ENCODE measurements at regions not wholly inside any gene's neighbourhood (a gene's known extent, or its start where the extent isn't known, plus 50 kb on each side); places are given as distances from the start of the nearest gene placed in this dataset.
A peak's percentile ranks its signal among the peaks of the same experiment; 100 is the strongest.

DNA sequence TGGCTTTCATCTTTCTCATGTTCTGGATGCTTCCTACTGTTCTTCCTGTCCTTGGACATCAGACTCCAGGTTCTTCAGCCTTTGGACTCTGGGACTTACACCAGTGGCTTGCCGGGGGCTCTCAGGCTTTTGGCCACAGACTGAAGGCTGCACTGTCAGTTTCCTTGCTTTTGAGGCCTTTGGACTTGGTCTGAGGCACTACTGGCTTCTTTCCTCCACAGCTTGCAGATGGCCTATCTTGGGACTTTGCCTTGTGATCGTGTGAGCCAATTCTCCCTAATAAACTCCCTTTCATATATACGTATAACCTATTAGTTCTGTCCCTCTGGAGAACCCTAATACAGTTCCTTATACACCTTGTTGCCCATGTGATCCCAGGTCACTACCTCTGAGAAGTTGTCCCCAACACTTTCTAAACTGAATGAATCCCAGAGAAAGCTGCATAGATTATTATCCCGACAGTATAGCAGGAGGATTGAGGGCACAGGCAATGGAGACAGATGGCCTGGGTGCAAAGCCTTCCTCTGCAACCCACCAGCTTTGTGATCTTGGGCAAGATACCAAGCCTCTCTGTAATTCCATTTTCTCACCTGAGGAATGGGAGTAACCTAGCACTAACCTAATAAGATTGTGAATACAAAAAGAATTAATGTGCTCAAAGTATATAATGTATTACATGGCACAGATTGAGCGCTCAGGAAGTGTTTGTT lies 449.6 kb upstream of the BRINP1 start:
- intact Hi-C loops (cut with DNase I; ENCODE audit: low total_unique reads) = no loop called here
- Histone ChIP-seq H3K27ac (no peak overlapping the region), H3K27me3 (no peaks in the 10 kb centered on the region), H3K4me3 (no peak overlapping the region), H3K9me3 (no peaks in the 10 kb centered on the region), H3K36me3 (no peaks in the 10 kb centered on the region), H3K4me1 (no peaks in the 10 kb centered on the region)
- 73% methylated on average over 4 to 5 of the region's 5 CpGs for WGBS, 2 donors (ENCODE audit: low coverage in 1 of 2)
- in situ Hi-C loops (cut with MboI; ENCODE audit: low pct_ligation_motif_present in 1 of 4, low pct_unique_long_range_greater_than_20kb in 1 of 4, low sequenced_read_pairs in 3 of 4) = no loop called here
- TF ChIP-seq, protein P1, sequence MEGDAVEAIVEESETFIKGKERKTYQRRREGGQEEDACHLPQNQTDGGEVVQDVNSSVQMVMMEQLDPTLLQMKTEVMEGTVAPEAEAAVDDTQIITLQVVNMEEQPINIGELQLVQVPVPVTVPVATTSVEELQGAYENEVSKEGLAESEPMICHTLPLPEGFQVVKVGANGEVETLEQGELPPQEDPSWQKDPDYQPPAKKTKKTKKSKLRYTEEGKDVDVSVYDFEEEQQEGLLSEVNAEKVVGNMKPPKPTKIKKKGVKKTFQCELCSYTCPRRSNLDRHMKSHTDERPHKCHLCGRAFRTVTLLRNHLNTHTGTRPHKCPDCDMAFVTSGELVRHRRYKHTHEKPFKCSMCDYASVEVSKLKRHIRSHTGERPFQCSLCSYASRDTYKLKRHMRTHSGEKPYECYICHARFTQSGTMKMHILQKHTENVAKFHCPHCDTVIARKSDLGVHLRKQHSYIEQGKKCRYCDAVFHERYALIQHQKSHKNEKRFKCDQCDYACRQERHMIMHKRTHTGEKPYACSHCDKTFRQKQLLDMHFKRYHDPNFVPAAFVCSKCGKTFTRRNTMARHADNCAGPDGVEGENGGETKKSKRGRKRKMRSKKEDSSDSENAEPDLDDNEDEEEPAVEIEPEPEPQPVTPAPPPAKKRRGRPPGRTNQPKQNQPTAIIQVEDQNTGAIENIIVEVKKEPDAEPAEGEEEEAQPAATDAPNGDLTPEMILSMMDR (IDR thresholded peaks at IDR 0.05) = no peak
- TF ChIP-seq POLR2AphosphoS5 (IDR thresholded peaks at IDR 0.05) (no peak), POLR2A (IDR thresholded peaks at IDR 0.05) (no peak), EP300 (IDR thresholded peaks at IDR 0.05; ENCODE audit: low read depth) (no peak)
- no peak for DNase-seq

DNA sequence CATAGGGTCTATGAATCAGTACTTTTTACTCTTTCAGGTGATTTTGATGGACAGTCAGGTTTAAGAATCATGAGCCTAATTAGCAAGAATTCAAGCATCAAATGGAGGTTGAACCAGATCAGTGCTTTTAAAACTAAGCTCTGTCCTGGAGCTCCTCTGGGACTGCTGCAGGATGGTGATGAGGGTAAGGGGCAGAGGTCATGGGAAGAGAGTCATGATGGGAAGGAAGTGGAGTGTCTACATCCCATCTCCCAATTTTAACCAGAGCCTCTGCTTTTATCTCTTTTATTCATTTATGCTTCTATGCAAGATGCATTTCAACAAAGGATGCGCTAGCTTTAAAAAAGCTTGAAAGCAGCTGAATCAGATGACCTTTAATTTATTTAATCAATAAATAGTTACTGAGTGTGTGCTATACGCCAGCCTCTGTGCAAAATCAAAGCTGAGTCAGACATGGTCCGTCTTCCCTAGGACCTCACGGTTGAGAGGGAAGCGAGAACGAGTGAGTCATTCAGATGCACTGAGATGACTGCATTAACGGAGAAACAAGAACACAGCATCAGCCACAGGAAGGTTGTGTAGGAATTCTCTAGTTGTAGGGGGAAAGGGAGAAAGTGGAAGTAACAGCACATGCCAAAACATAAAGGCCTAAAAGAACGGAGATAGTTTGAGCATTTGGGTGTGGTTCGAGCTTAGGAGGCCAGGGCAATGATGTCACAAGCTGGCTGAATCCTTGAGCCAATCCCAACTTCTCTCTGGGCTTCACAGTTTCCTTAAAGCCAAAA lies 441.6 kb upstream of the BRINP1 start:
- Histone ChIP-seq H3K27ac (no peak overlapping the region), H3K9me3 (no peaks in the 10 kb centered on the region), H3K4me3 (no peak overlapping the region), H3K36me3 (no peaks in the 10 kb centered on the region), H3K4me1 (no peaks in the 10 kb centered on the region), H3K27me3 (no peaks in the 10 kb centered on the region)
- no peak for DNase-seq
- in situ Hi-C loops (cut with MboI; ENCODE audit: low pct_ligation_motif_present in 1 of 4, low pct_unique_long_range_greater_than_20kb in 1 of 4, low sequenced_read_pairs in 3 of 4) (no loop called here), intact Hi-C loops (cut with DNase I; ENCODE audit: low total_unique reads) (no loop called here)
- TF ChIP-seq POLR2A (IDR thresholded peaks at IDR 0.05) (no peak), EP300 (IDR thresholded peaks at IDR 0.05; ENCODE audit: low read depth) (no peak), POLR2AphosphoS5 (IDR thresholded peaks at IDR 0.05) (no peak)
- TF ChIP-seq, protein P1 (IDR thresholded peaks at IDR 0.05) = no peak
- 68 to 81% methylated on average over 8 to 9 of the region's 9 CpGs for WGBS, 2 donors (ENCODE audit: low coverage in 1 of 2)

DNA sequence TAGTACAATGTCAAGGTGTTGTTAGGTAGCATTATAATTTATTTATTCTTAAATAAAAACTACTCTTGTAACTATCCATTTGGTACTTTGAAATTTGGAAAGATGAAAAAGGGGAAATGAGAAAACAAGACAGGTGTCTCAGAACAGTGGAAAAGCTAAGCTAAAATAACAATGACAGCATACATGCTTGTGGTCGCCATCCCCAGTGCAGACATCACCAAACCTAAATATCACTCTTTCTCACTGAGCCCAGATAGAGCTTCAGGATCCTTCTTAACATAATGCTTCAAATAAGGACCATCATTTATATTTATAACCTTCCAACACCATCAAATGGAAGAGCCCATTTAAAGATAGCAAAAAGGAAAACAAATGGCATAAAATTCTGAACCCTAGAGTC lies 434.4 kb upstream of the BRINP1 start:
- 73 to 100% methylated on average over 1 of the region's 1 CpG for WGBS, 2 donors (ENCODE audit: low coverage in 1 of 2)
- TF ChIP-seq POLR2A (IDR thresholded peaks at IDR 0.05) = no peak
- TF ChIP-seq POLR2AphosphoS5 (IDR thresholded peaks at IDR 0.05) = no peak
- no peak for TF ChIP-seq EP300 (IDR thresholded peaks at IDR 0.05; ENCODE audit: low read depth)
- TF ChIP-seq, protein P1 (IDR thresholded peaks at IDR 0.05) = no peak
- intact Hi-C loops (cut with DNase I; ENCODE audit: low total_unique reads) (no loop called here), in situ Hi-C loops (cut with MboI; ENCODE audit: low pct_ligation_motif_present in 1 of 4, low pct_unique_long_range_greater_than_20kb in 1 of 4, low sequenced_read_pairs in 3 of 4) (no loop called here)
- H3K36me3 ChIP-seq = no peaks in the 10 kb centered on the region
- H3K27ac ChIP-seq = no peak overlapping the region
- no peak overlapping the region for H3K4me3 ChIP-seq
- H3K27me3 ChIP-seq = no peaks in the 10 kb centered on the region
- DNase-seq = no peak
- H3K4me1 ChIP-seq = peaks cover 0 to 4% (median 0%) of the 10 kb centered on the region in 4 donors
- no peaks in the 10 kb centered on the region for H3K9me3 ChIP-seq

DNA sequence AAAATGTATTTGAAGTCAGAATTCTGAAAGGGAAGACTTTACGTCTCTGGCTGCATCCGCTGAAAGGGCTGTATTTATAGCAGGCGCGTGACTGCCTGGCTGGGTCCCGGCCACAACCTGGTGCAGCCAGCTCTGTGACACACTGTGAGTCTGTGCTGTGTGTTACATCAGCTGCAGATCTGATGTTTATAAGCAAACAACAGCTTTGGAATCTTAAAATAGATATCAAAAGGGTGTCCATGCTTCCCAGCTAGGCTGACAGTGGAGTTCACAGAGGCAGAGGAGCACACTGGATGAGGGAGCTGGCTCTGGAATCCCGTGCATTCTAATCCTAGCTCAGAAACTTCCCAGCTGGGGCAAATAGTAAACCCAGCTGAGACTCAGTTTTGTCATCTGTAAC lies 433.4 kb upstream of the BRINP1 start:
- Histone ChIP-seq H3K27ac (no peak overlapping the region), H3K9me3 (no peaks in the 10 kb centered on the region), H3K4me1 (peaks cover 0 to 4% (median 0%) of the 10 kb centered on the region in 4 donors), H3K4me3 (no peak overlapping the region), H3K27me3 (no peaks in the 10 kb centered on the region), H3K36me3 (no peaks in the 10 kb centered on the region)
- in situ Hi-C loops (cut with MboI; ENCODE audit: low pct_ligation_motif_present in 1 of 4, low pct_unique_long_range_greater_than_20kb in 1 of 4, low sequenced_read_pairs in 3 of 4) = no loop called here
- peak; percentile 11 for DNase-seq
- TF ChIP-seq POLR2AphosphoS5 (IDR thresholded peaks at IDR 0.05) (peak in 1 of 3 donors; percentile 9), EP300 (IDR thresholded peaks at IDR 0.05; ENCODE audit: low read depth) (no peak)
- intact Hi-C loops (cut with DNase I; ENCODE audit: low total_unique reads) = no loop called here
- WGBS, 2 donors (ENCODE audit: low coverage in 1 of 2) = 15% methylated on average over 6 of the region's 6 CpGs; no CpG with 5 or more reads in 1 of the 2 donors
